ENCODE measurements at regions not wholly inside any gene's neighbourhood (a gene's known extent, or its start where the extent isn't known, plus 50 kb on each side); places are given as distances from the start of the nearest gene placed in this dataset.

DNA sequence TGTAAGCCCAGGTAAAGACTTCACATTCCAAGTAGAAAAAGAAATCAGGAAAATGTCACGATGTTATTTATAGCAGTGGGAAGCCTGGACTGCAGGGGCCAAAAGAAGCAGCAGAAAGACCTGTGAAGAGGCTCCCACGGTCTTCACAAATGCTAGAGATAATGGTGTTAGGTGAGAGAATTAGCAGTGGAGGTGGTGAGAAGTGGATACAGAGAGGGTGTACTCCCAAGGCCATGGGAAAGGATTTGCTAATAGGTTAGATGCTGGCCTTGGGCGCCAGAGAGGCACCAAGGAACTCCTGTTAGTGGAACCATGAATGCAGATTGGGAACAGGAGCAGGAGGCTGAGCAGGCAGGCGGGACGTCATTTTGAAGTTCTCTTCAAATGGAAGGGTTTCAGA, 386.1 kb downstream of the C12orf75 start:
- no peaks in the 10 kb centered on the region for H3K4me1 ChIP-seq
- no peaks in the 10 kb centered on the region for H3K27me3 ChIP-seq
- H3K36me3 ChIP-seq = no peaks in the 10 kb centered on the region
- no peak overlapping the region for H3K27ac ChIP-seq
- no peak overlapping the region for H3K9ac ChIP-seq (ENCODE audit: low read depth in 2 of 2, low read length in 2 of 2)
- no peaks in the 10 kb centered on the region for H3K9me3 ChIP-seq
- no peak overlapping the region for H3K4me3 ChIP-seq
- DNase-seq = no peak
- intact Hi-C loops (cut with DNase I) = no loop called here
- TF ChIP-seq, protein P1, sequence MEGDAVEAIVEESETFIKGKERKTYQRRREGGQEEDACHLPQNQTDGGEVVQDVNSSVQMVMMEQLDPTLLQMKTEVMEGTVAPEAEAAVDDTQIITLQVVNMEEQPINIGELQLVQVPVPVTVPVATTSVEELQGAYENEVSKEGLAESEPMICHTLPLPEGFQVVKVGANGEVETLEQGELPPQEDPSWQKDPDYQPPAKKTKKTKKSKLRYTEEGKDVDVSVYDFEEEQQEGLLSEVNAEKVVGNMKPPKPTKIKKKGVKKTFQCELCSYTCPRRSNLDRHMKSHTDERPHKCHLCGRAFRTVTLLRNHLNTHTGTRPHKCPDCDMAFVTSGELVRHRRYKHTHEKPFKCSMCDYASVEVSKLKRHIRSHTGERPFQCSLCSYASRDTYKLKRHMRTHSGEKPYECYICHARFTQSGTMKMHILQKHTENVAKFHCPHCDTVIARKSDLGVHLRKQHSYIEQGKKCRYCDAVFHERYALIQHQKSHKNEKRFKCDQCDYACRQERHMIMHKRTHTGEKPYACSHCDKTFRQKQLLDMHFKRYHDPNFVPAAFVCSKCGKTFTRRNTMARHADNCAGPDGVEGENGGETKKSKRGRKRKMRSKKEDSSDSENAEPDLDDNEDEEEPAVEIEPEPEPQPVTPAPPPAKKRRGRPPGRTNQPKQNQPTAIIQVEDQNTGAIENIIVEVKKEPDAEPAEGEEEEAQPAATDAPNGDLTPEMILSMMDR (IDR thresholded peaks at IDR 0.05) = no peak

DNA sequence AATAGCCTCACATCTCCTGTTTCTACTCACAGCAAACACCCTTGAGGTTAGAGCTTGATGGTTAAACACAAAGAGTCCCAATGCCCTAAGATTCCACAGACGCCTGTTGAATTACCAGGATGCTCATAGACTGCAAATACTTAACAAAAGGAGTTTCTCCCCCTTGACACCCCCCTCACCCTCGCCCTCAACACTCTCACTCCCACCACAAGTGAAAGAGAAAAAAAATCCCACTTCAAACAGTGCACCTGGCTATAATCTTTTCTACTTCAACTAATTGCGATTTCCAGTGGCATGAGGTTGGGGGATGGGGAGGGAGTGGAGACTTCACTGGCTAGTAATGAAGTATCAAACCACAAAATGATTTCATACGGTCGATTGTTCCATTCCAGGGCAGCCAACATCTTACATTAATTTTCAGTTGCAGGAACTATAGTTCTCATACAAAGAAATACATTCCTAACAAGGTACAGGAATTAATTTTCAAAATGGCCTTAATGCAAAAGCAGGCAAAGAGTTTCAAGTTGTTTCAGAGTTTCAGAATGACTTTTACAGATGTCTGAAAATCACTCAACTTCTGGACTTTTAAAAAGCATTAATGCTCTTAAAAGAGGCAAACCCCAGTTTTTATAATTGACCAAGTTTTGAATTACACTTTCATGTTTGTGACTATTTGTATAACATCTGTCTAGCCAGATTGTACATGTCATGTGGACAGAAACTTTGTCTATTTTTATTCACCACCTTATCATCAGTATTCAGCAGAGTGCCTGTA, 390.7 kb downstream of the C12orf75 start:
- TF ChIP-seq, protein P1 (IDR thresholded peaks at IDR 0.05) = no peak
- intact Hi-C loops (cut with DNase I) = no loop called here
- Histone ChIP-seq H3K4me3 (no peak overlapping the region), H3K36me3 (no peaks in the 10 kb centered on the region), H3K4me1 (no peaks in the 10 kb centered on the region), H3K9me3 (no peaks in the 10 kb centered on the region), H3K27ac (no peak overlapping the region), H3K9ac (ENCODE audit: low read depth in 2 of 2, low read length in 2 of 2) (no peak overlapping the region), H3K27me3 (no peaks in the 10 kb centered on the region)
- no peak for DNase-seq

DNA sequence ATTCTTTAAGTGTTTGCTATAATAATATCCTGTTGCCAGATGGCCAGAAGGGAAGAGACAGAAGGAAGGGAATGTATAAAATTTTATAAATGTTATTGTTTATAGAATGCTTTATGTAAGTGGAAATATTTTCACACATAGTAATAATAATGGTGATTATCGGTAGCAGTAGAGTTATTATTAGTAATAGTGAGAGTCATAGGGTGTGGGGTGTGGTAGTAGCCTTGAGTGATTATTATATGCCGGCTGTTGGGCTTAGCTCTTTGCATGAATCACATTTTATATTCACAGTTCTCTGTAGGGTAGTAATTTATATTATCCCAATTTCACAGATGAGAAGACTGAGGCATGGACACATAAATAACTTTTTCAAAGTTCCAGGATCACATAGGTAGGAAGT, 391.4 kb downstream of the C12orf75 start:
- DNase-seq = no peak
- Histone ChIP-seq H3K4me1 (no peaks in the 10 kb centered on the region), H3K27ac (no peak overlapping the region), H3K4me3 (no peak overlapping the region), H3K9me3 (no peaks in the 10 kb centered on the region), H3K36me3 (no peaks in the 10 kb centered on the region), H3K27me3 (no peaks in the 10 kb centered on the region), H3K9ac (ENCODE audit: low read depth in 2 of 2, low read length in 2 of 2) (no peak overlapping the region)
- intact Hi-C loops (cut with DNase I) = no loop called here
- TF ChIP-seq, protein P1 (IDR thresholded peaks at IDR 0.05) = no peak

DNA sequence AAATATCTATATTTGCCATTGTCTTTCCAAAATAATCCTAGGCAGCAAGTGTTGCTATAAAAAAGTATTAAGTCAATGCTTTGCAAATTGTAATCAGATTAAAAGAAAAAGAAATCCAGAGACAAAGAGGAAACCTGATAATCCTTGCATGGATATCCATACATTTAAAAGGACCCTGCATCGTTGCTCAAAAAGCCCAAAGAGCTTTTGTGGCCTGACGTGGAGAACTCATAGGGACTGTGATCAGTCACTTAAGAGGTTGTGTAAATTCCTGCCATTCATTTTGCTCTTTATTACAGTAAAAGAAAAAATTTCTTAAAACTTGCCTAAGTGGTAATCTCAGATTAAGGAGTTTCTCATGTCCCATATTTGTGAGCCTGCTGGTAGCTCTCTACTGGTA, 392.6 kb downstream of the C12orf75 start:
- TF ChIP-seq, protein P1 (IDR thresholded peaks at IDR 0.05) = no peak
- Histone ChIP-seq H3K9me3 (no peaks in the 10 kb centered on the region), H3K4me3 (no peak overlapping the region), H3K27me3 (no peaks in the 10 kb centered on the region), H3K36me3 (no peaks in the 10 kb centered on the region), H3K27ac (no peak overlapping the region), H3K9ac (ENCODE audit: low read depth in 2 of 2, low read length in 2 of 2) (no peak overlapping the region), H3K4me1 (no peaks in the 10 kb centered on the region)
- DNase-seq = no peak
- intact Hi-C loops (cut with DNase I) = no loop called here

DNA sequence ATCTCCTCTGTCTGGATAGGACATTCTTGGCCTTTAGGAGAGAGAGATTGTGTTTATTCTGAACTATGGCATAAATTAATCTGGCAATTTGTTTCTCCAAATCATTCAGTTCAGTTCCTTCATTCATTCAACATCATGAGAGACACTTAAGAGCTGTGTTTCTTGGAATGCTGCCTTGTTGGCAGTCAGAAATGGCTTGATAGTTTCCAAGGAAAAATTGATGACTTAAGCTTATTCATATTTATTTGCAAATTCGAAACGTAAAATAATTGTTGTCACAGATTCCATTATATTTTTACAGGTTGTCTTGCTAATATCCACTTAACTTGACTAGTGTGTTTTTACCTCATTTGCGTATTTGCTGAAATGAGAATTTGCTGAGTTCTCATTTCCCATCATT, 393.0 kb downstream of the C12orf75 start:
- H3K9me3 ChIP-seq = no peaks in the 10 kb centered on the region
- H3K27me3 ChIP-seq = no peaks in the 10 kb centered on the region
- DNase-seq = no peak
- intact Hi-C loops (cut with DNase I) = no loop called here
- H3K9ac ChIP-seq (ENCODE audit: low read depth in 2 of 2, low read length in 2 of 2) = no peak overlapping the region
- no peak overlapping the region for H3K4me3 ChIP-seq
- TF ChIP-seq, protein P1 (IDR thresholded peaks at IDR 0.05) = no peak
- H3K4me1 ChIP-seq = no peaks in the 10 kb centered on the region
- no peak overlapping the region for H3K27ac ChIP-seq
- H3K36me3 ChIP-seq = no peaks in the 10 kb centered on the region

Measured in colonic mucosa (tissue), 4 donors.